NCI-H345 treated with DMSO at 0.1 percent for 48 hours (cell line): ENCODE measurements at regions not wholly inside any gene's neighbourhood (a gene's known extent, or its start where the extent isn't known, plus 50 kb on each side); places are given as distances from the start of the nearest gene placed in this dataset.
"Not testable (repeated sequence)": the region's sequence is repeated elsewhere in the genome, so short reads cannot be mapped to it uniquely, and the experiment has no call there.

Experiments used
- DNase-seq: peaks from one replicate; lab custom pipeline; 2025; ENCODE audit not compliant: unreplicated experiment; lab: John Stamatoyannopoulos, UW

- no peak for DNase-seq
Measured at GRCh38 chr2:175832866-175833265, 169.2 kb downstream of the LNPK start.

GRCh38 chr2:175829741-175830140, 172.3 kb downstream of the LNPK start:
- DNase-seq = no peak

GRCh38 chr2:175827856-175828255, 174.2 kb downstream of the LNPK start:
- no peak for DNase-seq

GRCh38 chr2:175824243-175824642, 177.8 kb downstream of the LNPK start:
- no peak for DNase-seq

GRCh38 chr2:175823707-175824073, 178.4 kb downstream of the LNPK start:
- no peak for DNase-seq

GRCh38 chr2:175823002-175823706, 178.9 kb downstream of the LNPK start:
- no peak for DNase-seq

- DNase-seq = no peak
Measured at GRCh38 chr2:175817221-175817620, 184.8 kb downstream of the LNPK start.

- no peak for DNase-seq
Measured at GRCh38 chr2:175815537-175815936, 186.5 kb downstream of the LNPK start.

- DNase-seq = no peak
Measured at GRCh38 chr2:175811971-175812370, 190.1 kb downstream of the LNPK start.

GRCh38 chr2:175808858-175809257, 193.2 kb downstream of the LNPK start:
- no peak for DNase-seq

- DNase-seq = no peak
Measured at GRCh38 chr2:175808078-175808477, 194.0 kb downstream of the LNPK start.

- no peak for DNase-seq
Measured at GRCh38 chr2:175807031-175807873, 194.8 kb downstream of the LNPK start.

GRCh38 chr2:175806570-175806969, 195.5 kb downstream of the LNPK start:
- DNase-seq = no peak

GRCh38 chr2:175806125-175806490, 196.0 kb downstream of the LNPK start:
- no peak for DNase-seq

- no peak for DNase-seq
Measured at GRCh38 chr2:175805442-175806124, 196.5 kb downstream of the LNPK start.

GRCh38 chr2:175804122-175804521, 197.9 kb downstream of the LNPK start:
- DNase-seq = peak; percentile 35

- DNase-seq = not testable (repeated sequence)
Measured at GRCh38 chr2:175796422-175796821, 205.6 kb downstream of the LNPK start.

- DNase-seq = no peak
Measured at GRCh38 chr2:175793648-175794047, 208.4 kb downstream of the LNPK start.

GRCh38 chr2:175792881-175793280, 209.2 kb downstream of the LNPK start:
- no peak for DNase-seq

GRCh38 chr2:175792199-175792598, 209.9 kb downstream of the LNPK start:
- no peak for DNase-seq

- DNase-seq = no peak
Measured at GRCh38 chr2:175786471-175787124, 215.5 kb downstream of the LNPK start.
